ENCODE measurements at regions not wholly inside any gene's neighbourhood (a gene's known extent, or its start where the extent isn't known, plus 50 kb on each side); places are given as distances from the start of the nearest gene placed in this dataset.

DNA sequence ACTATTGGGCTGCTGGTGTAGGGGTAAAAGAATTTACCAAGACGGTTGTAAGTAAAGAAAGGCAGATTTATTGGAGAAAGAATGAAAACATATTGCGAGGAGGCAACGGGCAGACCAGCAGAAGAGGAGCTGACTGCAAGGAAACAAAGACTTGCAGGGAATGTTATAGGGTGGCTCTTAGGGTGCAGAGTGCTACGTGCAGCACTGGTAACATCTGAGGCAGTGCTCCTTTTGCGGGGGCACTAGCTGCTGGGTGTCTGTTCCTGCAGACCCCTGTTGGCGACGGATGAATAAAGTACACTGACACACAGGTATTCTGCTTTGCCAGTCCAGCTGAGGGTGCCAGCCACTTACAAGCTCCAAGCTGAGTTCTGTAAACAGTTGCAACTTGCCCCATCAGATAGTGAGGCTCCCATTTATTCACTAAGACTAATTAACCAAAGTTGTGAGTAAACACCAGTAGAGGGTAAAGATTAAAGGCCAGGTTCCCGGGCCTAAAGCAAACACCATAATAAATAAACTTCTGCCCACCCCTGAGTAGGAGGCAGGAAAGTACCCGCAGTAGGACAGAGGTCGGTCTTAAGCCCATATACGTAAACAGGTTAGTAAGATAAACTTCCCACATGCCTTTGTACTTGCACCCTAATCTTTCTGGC is 140.2 kb upstream of the KCNK1 start:
- Histone ChIP-seq H3K4me3 (ENCODE audit: extremely low read depth, insufficient read depth, low read length, poor library complexity, severe bottlenecking) (no peak overlapping the region), H3K4me1 (ENCODE audit: control insufficient read depth, insufficient read depth, low read length, poor library complexity, severe bottlenecking) (no peaks in the 10 kb centered on the region), H3K9me3 (ENCODE audit: control insufficient read depth, low read length) (no peaks in the 10 kb centered on the region), H3K36me3 (ENCODE audit: control insufficient read depth, insufficient read depth, low read length) (no peaks in the 10 kb centered on the region), H3K27ac (ENCODE audit: low read depth, low read length, severe bottlenecking) (no peak overlapping the region)
- WGBS, 2 experiments (ENCODE audit: insufficient coverage in 2 of 2), result 89 to 93% methylated on average over 6 to 10 of the region's 11 CpGs

DNA sequence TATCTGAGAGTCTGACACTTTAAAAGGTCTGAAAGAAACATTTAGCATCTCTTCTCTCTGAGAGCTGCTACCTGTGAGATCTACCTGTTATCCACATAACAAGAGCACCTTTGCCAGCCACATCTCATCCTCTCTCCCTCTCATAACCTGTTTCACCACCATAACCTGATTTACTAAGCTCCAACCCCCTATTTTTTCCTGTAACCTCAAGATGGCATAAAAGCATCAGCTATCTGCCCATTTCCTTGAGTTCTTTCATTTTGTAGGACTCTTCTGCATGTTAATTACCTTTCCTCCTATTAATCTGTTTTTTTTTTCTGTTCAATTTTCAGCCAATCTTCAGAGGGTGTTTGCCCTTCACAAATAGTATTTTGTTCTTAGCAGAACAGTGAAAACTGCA is 136.5 kb upstream of the KCNK1 start:
- no peaks in the 10 kb centered on the region for H3K9me3 ChIP-seq (ENCODE audit: control insufficient read depth, low read length)
- H3K4me1 ChIP-seq (ENCODE audit: control insufficient read depth, insufficient read depth, low read length, poor library complexity, severe bottlenecking), result no peaks in the 10 kb centered on the region
- no peak overlapping the region for H3K27ac ChIP-seq (ENCODE audit: low read depth, low read length, severe bottlenecking)
- H3K4me3 ChIP-seq (ENCODE audit: extremely low read depth, insufficient read depth, low read length, poor library complexity, severe bottlenecking), result no peak overlapping the region
- H3K36me3 ChIP-seq (ENCODE audit: control insufficient read depth, insufficient read depth, low read length), result no peaks in the 10 kb centered on the region

DNA sequence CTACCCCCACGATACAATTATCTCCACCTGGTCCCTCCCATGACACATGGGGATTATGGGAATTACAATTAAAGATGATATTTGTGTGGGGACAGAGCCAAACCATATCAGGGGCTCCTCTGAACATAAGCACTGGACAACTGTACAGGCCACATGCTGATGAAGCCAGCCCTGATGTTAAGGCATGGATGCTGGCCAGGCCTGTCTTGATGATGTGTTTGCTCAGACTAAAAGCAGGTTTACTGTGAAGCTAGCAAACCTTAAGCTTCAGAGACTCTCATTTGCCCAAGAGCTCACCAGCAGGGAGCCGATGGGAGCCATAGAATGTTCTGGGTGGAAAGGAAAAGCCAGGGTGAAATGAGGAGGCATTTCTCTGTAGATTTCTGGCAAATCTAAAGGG is 135.3 kb upstream of the KCNK1 start:
- no peak overlapping the region for H3K27ac ChIP-seq (ENCODE audit: low read depth, low read length, severe bottlenecking)
- 80 to 100% methylated on average over 1 of the region's 2 CpGs for WGBS, 2 experiments (ENCODE audit: insufficient coverage in 2 of 2)
- H3K36me3 ChIP-seq (ENCODE audit: control insufficient read depth, insufficient read depth, low read length), result no peaks in the 10 kb centered on the region
- no peak overlapping the region for H3K4me3 ChIP-seq (ENCODE audit: extremely low read depth, insufficient read depth, low read length, poor library complexity, severe bottlenecking)
- no peaks in the 10 kb centered on the region for H3K9me3 ChIP-seq (ENCODE audit: control insufficient read depth, low read length)
- no peaks in the 10 kb centered on the region for H3K4me1 ChIP-seq (ENCODE audit: control insufficient read depth, insufficient read depth, low read length, poor library complexity, severe bottlenecking)

DNA sequence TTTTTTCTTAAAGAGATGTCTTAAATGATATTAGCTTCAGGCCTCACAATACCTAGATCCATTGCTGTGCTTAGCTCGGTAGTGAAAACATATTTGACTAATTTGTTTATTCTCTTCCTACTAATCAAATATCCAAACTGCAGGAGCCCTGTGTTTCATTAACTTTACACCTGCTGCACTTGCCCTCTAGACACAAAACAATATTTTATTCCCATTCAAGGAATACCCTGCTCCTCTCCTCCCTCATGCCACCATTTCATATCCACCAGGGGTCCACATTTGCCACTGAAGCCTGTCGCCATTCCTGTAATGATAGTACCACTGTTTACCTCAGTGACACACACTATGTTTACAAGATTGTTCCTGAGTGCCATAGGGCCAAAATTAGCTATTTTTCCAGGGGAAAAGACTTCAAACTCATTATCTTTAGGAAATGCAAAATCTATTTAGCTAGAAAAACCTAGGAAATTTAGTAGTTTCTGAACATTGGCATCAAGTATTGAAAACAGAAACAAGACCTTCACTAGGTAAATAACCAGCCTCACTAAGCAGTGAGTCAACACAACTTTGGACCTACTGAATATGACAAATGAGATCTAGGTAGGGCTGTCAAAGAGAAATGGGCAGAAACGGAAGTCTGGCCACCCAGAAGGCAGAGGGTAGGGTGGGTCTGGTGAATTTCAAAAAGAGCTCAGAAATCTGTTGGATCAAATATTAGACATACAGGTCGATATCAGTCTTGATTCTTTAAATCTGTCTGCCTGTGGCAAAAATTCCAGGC is 134.6 kb upstream of the KCNK1 start:
- 81 to 86% methylated on average over 3 to 4 of the region's 4 CpGs for WGBS, 2 experiments (ENCODE audit: insufficient coverage in 2 of 2)
- Histone ChIP-seq H3K9me3 (ENCODE audit: control insufficient read depth, low read length) (no peaks in the 10 kb centered on the region), H3K27ac (ENCODE audit: low read depth, low read length, severe bottlenecking) (no peak overlapping the region)

DNA sequence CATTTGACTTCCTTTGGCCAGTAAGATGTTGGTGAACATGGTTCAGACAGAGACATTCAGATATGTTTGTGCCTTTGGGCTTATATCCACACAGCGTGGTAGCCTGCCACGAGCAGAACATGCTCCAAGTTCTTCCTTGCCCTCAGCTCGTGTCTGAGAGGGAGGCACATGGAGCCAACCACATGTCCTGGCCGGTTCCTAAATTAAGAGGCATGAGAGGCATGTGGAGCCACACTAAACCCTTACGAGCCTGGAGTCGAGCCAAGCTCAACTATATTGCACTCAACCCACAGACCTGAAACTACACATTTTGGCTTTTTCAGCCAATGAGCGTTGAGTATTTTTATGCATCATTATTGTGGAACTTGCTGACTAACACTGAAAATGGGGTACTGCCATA is 133.7 kb upstream of the KCNK1 start:
- no peak overlapping the region for H3K27ac ChIP-seq (ENCODE audit: low read depth, low read length, severe bottlenecking)
- H3K4me3 ChIP-seq (ENCODE audit: extremely low read depth, insufficient read depth, low read length, poor library complexity, severe bottlenecking), result no peak overlapping the region
- no peaks in the 10 kb centered on the region for H3K36me3 ChIP-seq (ENCODE audit: control insufficient read depth, insufficient read depth, low read length)
- WGBS, 2 experiments (ENCODE audit: insufficient coverage in 2 of 2), result 67 to 90% methylated on average over 4 of the region's 7 CpGs
- no peaks in the 10 kb centered on the region for H3K4me1 ChIP-seq (ENCODE audit: control insufficient read depth, insufficient read depth, low read length, poor library complexity, severe bottlenecking)
- H3K9me3 ChIP-seq (ENCODE audit: control insufficient read depth, low read length), result no peaks in the 10 kb centered on the region

More for the DNA sequence above, 134.6 kb upstream of the KCNK1 start:
- Histone ChIP-seq H3K36me3 (ENCODE audit: control insufficient read depth, insufficient read depth, low read length) (no peaks in the 10 kb centered on the region), H3K4me3 (ENCODE audit: extremely low read depth, insufficient read depth, low read length, poor library complexity, severe bottlenecking) (no peak overlapping the region), H3K4me1 (ENCODE audit: control insufficient read depth, insufficient read depth, low read length, poor library complexity, severe bottlenecking) (no peaks in the 10 kb centered on the region)

DNA sequence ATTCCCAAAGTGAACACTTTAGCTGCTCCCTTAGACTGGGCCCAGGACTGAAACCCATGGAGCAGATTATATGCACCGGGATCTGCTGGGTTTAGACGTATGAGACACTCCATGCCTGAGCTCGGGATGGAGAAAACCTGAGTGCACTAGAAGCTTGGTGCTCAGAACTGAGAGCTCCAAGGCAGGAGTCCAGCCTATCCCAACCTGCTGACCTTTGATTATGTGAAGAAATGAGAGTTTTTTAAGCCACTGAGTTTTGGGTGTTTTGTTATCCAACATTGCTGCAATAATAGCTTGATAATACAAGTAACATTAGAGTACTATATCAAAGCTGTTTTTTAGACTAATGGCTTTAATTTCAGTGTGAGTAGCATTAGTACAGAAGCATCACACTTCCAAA is 131.5 kb upstream of the KCNK1 start:
- Histone ChIP-seq H3K36me3 (ENCODE audit: control insufficient read depth, insufficient read depth, low read length) (no peaks in the 10 kb centered on the region), H3K27ac (ENCODE audit: low read depth, low read length, severe bottlenecking) (no peak overlapping the region), H3K4me1 (ENCODE audit: control insufficient read depth, insufficient read depth, low read length, poor library complexity, severe bottlenecking) (no peaks in the 10 kb centered on the region), H3K9me3 (ENCODE audit: control insufficient read depth, low read length) (no peaks in the 10 kb centered on the region), H3K4me3 (ENCODE audit: extremely low read depth, insufficient read depth, low read length, poor library complexity, severe bottlenecking) (no peak overlapping the region)
- 89 to 93% methylated on average over 3 of the region's 3 CpGs for WGBS, 2 experiments (ENCODE audit: insufficient coverage in 2 of 2)

DNA sequence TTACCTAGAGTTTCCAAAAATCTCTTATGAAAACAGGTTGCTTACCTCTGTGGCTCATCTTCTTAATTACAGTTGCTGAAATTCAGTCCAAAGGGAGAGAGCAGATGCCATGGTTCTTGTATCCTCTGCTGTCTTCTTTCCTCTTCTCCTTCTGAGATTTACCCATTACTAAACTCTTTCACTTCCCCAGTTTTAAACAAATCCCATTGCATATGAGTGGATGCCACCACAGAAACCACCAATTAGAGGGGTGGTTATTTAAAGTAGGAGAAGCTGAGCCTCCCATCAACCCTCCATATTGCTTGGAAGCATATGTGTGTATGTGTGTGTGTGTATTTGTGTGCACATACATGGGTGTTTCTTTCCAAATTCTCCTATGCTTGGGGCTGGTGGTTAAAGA is 128.5 kb upstream of the KCNK1 start:
- Histone ChIP-seq H3K4me1 (ENCODE audit: control insufficient read depth, insufficient read depth, low read length, poor library complexity, severe bottlenecking) (no peaks in the 10 kb centered on the region), H3K27ac (ENCODE audit: low read depth, low read length, severe bottlenecking) (no peak overlapping the region), H3K4me3 (ENCODE audit: extremely low read depth, insufficient read depth, low read length, poor library complexity, severe bottlenecking) (no peak overlapping the region), H3K9me3 (ENCODE audit: control insufficient read depth, low read length) (no peaks in the 10 kb centered on the region), H3K36me3 (ENCODE audit: control insufficient read depth, insufficient read depth, low read length) (no peaks in the 10 kb centered on the region)

DNA sequence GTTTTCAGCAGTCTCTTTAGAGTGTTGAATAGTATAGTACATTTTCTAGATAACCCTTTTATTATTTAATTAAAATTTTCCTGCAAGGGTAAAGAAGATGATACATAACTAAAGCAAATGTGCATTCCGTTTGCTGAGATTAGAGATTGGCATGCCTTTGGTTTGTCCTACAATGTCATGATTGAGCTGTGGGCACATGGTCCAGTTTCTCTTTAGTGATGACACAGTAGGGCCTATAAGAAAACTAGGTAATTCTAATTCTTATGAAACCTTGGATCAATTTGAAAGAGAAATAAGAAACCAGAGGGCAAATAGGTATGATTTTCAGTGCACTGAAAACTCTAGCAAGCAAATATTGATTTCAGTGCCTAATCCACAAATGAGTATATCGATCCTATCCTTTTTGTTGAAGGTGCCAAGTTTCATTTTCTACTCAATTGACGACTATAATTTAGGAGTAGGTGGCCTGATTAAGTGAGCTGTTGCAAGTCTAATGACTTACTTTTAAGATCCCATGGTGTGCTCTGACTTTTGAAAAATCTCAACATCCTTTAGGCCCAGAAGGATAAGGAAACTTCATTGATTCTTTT is 128.0 kb upstream of the KCNK1 start:
- WGBS, 2 experiments (ENCODE audit: insufficient coverage in 2 of 2), result 0 to 50% methylated on average over 1 to 2 of the region's 3 CpGs
- H3K27ac ChIP-seq (ENCODE audit: low read depth, low read length, severe bottlenecking), result no peak overlapping the region
- H3K4me1 ChIP-seq (ENCODE audit: control insufficient read depth, insufficient read depth, low read length, poor library complexity, severe bottlenecking), result no peaks in the 10 kb centered on the region
- H3K4me3 ChIP-seq (ENCODE audit: extremely low read depth, insufficient read depth, low read length, poor library complexity, severe bottlenecking), result no peak overlapping the region
- no peaks in the 10 kb centered on the region for H3K36me3 ChIP-seq (ENCODE audit: control insufficient read depth, insufficient read depth, low read length)
- H3K9me3 ChIP-seq (ENCODE audit: control insufficient read depth, low read length), result no peaks in the 10 kb centered on the region

DNA sequence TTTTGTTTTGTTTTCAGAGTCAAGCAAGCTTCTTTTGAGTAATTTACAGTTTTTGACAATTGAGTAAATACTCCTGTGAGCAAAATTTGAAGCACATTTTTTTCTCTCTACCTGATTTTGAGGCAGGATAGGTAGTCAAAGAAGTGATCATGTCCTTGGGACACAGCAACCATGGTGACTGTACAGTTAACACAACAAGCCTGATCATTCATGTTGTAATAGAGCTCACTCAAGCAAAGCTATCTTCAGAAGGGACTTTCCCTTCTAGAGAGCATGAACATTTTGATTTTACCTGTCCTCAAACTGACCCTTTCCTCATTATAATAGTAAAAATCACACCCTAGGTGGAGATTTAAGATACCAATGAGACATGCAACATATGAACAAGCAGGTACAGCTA is 126.5 kb upstream of the KCNK1 start:
- Histone ChIP-seq H3K36me3 (ENCODE audit: control insufficient read depth, insufficient read depth, low read length) (no peaks in the 10 kb centered on the region), H3K4me1 (ENCODE audit: control insufficient read depth, insufficient read depth, low read length, poor library complexity, severe bottlenecking) (no peaks in the 10 kb centered on the region), H3K4me3 (ENCODE audit: extremely low read depth, insufficient read depth, low read length, poor library complexity, severe bottlenecking) (no peak overlapping the region), H3K27ac (ENCODE audit: low read depth, low read length, severe bottlenecking) (no peak overlapping the region), H3K9me3 (ENCODE audit: control insufficient read depth, low read length) (no peaks in the 10 kb centered on the region)

DNA sequence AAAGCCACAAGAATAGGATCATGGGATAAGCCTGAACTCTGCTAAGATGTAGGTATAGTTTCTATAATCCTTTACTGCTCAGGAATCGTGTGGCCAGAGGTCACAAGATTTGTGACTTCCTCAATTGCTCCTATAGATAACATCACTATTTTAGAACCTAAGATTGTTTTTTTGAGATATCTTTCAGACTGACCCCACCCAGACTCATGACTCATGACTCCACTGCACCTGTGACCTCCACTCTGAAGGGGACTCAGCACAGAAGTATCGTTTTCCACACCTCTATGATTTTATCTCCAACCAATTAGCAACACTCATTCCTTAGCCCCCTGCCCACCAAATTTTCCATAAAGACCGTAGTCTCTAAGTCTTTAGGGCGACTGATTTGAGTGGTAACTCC is 124.5 kb upstream of the KCNK1 start:
- no peaks in the 10 kb centered on the region for H3K4me1 ChIP-seq (ENCODE audit: control insufficient read depth, insufficient read depth, low read length, poor library complexity, severe bottlenecking)
- no peak overlapping the region for H3K4me3 ChIP-seq (ENCODE audit: extremely low read depth, insufficient read depth, low read length, poor library complexity, severe bottlenecking)
- no peaks in the 10 kb centered on the region for H3K36me3 ChIP-seq (ENCODE audit: control insufficient read depth, insufficient read depth, low read length)
- 95% methylated on average over 2 of the region's 4 CpGs; no CpG with 5 or more reads in 1 of the 2 experiments for WGBS, 2 experiments (ENCODE audit: insufficient coverage in 2 of 2)
- no peaks in the 10 kb centered on the region for H3K9me3 ChIP-seq (ENCODE audit: control insufficient read depth, low read length)
- no peak overlapping the region for H3K27ac ChIP-seq (ENCODE audit: low read depth, low read length, severe bottlenecking)

DNA sequence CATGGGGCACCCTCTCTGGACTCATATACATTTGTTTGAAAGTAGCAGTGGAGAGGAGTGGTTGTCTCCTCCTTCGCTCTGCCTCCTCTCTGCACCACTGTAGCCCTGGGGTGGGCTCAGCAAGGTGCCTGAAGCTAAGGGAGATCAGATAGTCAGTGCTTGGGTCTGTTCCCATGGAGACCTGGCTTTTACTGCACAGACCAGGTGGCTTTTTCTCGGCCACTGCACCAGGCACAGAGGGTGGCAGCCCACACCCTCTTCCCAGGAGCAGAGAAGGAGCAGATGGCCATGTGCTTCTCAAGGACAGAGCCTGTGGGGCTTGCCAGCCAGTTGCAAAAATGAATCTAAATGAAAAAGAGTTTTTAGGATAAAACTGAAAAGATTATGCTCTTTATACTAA is 123.4 kb upstream of the KCNK1 start:
- 64% methylated on average over 1 of the region's 2 CpGs; no CpG with 5 or more reads in 1 of the 2 experiments for WGBS, 2 experiments (ENCODE audit: insufficient coverage in 2 of 2)
- no peak overlapping the region for H3K27ac ChIP-seq (ENCODE audit: low read depth, low read length, severe bottlenecking)
- H3K9me3 ChIP-seq (ENCODE audit: control insufficient read depth, low read length), result no peaks in the 10 kb centered on the region
- no peak overlapping the region for H3K4me3 ChIP-seq (ENCODE audit: extremely low read depth, insufficient read depth, low read length, poor library complexity, severe bottlenecking)
- no peaks in the 10 kb centered on the region for H3K4me1 ChIP-seq (ENCODE audit: control insufficient read depth, insufficient read depth, low read length, poor library complexity, severe bottlenecking)
- no peaks in the 10 kb centered on the region for H3K36me3 ChIP-seq (ENCODE audit: control insufficient read depth, insufficient read depth, low read length)
